Bone marrow (tissue), 2 donors: ENCODE measurements at regions not wholly inside any gene's neighbourhood (a gene's known extent, or its start where the extent isn't known, plus 50 kb on each side); places are given as distances from the start of the nearest gene placed in this dataset.

ENCODE experiments used
- DNase-seq, 2 donors: peaks; one replicate each; lab custom pipeline; 2025; lab: John Stamatoyannopoulos, UW

- DNase-seq: no peak
Measured at GRCh38 chr5:115072266-115073064, 97.2 kb downstream of the TRIM36 start.

DNA sequence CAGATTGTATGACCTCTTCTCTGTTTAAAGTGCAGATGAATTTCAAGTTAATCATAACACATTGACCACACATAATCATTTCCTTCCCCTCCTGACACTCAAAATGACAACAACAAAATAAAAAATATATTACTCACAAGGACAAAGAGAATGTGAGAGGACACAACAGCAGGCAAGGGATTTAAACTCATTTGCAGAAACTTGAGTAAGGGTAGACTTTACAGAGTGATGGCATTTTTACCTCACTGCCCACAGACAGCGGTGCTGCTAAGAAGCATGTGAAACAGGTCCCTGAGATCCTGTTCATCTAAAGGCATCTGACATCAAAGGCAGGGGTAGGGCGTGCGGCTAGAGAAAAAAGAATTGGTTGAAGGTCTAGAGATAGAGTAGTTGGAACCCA, 99.0 kb downstream of the TRIM36 start:
- DNase-seq: no peak

DNA sequence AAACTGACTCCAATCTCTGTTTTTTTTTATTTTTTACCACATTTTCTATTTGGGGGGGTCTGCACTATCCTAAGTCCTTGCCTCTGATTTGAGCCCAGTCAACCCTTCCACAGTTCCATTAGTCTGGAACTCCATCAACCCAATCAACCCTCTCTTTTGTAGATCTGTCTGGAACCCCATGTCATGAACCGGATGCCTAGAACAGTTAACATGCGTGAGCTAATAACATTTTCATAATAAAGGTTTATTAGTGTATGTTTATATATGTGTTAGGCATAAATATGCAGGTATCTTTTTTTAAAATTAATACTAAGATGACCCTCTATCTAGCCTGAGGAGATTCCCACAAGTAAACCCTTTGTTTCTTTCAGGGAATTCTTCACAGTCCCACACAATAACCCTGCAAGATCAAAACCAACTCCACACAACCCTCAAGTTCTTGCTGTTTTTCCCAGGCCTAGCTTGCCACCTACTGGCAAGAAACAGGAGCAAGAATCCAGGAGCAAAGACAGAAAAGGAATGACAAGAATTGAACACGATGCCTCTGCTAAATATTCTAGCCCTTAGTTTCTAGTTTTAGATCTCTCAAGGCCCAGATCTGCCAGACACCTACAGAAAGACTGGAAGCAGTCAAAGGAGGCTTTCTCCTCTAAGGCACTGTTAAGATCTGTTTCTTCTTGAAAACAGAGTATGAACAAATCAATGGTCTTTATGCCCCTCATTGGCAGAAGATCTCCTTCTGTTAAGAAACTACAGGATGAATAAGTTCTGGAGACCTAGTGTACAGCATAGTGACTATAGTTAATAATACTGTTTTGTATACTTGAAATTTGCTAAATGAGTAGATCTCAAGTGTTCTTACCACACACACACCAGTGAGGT, 100.4 kb downstream of the TRIM36 start:
- DNase-seq: no peak

- peak in 1 of 2 donors; percentile 9 for DNase-seq
Measured at GRCh38 chr5:115068239-115069086, 101.2 kb downstream of the TRIM36 start.

DNA sequence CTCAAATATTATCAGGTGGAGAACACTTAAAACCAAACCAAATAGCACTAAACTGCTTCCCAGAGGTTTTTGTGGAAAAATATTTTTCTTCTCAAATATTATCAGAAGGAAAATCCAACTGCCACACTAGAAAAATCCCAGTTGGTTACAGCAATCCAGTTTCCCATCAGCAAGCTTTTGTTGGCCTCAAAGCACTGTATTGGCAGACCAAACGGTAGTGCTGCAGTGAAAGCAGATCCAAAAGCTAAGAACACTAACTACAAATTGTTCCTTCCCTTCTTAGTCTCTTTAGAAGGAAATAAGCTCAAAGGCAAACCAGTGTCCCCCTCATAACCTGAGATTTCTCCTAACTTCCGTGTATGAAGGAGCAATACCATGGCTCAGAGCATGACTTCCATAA, 105.3 kb downstream of the TRIM36 start:
- DNase-seq: no peak

- DNase-seq: no peak
Measured at GRCh38 chr5:115054387-115054951, 115.2 kb downstream of the TRIM36 start.

GRCh38 chr5:115052948-115053347, 116.8 kb downstream of the TRIM36 start:
- no peak for DNase-seq

DNA sequence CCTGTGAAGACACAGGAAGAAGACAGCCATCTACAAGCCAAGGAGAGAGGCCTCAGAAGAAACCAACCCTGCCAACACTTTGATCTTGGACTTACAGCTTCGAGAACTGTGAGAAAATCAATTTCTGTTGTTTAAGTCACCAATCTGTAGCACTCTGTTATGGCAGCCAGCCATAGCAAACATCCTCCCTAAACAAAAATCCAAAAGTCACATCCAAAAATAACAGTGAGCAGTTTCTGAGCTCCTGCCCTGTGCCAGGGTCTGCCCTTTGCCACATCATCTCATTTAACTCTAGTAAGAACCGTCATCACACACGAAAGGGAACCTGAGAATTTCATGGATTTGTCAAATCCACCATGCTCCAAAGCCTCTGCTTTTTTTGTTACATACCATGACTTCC, 118.8 kb downstream of the TRIM36 start:
- DNase-seq: no peak

- no peak for DNase-seq
Measured at GRCh38 chr5:115033861-115034260, 135.8 kb downstream of the TRIM36 start.

DNA sequence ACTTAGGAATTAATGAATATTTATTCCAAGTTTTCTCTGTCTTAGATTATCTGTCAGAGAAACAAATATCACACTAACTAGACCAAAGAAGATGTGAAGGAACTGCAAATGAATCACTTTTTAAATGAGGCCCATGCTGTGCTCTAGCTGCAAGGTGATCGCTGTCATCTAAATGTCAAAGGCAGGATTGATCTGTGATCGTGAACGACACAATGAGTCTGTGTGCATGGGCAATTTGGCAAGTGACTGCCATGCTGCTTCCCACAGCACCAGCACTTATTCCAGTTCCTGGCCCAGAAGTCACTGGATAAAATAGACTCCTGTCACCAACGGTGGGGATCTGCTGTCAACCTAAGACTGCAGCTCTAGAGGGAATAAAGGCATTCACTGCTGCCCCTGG, 141.2 kb downstream of the TRIM36 start:
- DNase-seq: no peak

- no peak for DNase-seq
Measured at GRCh38 chr5:115024922-115025321, 144.8 kb downstream of the TRIM36 start.

DNA sequence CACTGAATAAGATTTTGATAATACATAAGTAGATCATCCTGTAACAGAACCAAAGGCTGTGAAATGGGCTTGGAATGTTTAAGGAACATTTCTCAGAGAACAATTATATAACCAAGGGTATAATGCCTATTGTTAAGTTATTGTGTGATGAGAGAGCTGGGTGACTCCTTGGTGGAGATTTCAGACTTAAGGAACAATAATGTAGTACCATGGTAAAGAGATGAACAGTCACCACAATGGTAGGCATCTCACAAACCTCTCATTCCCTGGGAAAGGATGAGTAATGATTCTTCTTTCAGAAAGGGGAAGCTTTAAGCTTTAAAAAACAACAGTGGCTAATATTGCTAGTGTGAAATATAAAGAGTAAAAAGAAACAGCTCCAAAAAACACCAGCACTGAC, 147.4 kb downstream of the TRIM36 start:
- no peak for DNase-seq

DNA sequence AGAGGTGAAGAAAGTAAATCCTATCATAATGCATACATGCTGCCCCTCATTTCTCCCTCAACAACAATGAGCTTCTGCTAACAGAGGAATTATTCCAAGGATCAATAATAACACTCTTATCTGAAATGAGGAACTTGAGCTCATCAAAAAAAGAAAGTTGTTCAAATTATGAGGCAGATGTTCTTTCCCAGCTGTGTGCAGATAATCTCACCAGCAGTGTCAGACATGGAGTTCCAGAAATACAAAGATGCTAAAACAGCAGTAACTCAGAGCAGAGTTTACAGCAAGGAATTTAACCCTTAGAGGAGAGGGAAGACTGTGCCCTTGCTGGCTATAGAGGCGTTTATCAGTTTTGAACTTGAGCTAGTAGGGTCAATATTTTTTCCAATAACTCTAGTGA, 153.1 kb downstream of the TRIM36 start:
- no peak for DNase-seq

DNA sequence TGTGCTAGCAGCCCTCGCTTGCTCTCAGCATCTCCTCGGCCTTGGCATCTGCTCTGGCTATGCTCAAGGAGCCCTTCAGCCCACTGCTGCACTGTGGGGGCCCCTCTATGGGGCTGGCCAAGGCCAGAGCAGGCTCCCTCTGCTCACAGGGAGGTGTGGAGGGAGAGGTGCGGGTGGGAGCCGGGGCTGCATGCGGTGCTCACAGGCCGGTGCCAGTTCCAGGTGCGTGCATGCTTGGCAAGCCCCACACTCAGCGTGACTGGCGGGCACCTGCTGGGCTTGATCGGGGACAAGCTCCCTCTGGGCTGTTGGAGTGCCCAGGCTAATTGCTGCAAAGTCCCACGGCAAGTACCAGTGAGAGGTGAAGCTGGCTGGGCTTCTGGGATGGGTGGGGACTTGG, 170.5 kb downstream of the TRIM36 start:
- no peak for DNase-seq

- DNase-seq: no peak
Measured at GRCh38 chr5:114989512-114989911, 180.2 kb downstream of the TRIM36 start.

GRCh38 chr5:114988096-114988495, 181.6 kb downstream of the TRIM36 start:
- no peak for DNase-seq

DNA sequence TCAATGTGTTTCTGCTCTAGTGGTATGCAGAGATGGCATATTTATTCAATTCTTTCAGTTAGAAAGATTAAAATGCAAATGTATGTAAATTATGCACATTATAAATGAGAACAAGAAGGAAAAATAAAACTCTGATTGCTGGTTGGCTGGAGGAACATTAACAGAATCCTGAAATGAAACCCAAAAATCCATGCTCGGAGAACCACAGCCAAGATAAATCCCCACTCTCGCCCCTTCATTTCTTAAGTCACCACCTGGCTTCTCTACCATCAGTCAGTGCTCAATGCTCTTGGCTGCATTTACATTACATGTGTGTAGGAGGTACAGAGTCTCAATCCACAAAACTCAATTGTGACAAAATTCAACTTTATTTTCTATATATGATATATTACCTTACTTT, 184.9 kb downstream of the TRIM36 start:
- DNase-seq: no peak

- DNase-seq: no peak
Measured at GRCh38 chr5:114981111-114981510, 188.6 kb downstream of the TRIM36 start.

DNA sequence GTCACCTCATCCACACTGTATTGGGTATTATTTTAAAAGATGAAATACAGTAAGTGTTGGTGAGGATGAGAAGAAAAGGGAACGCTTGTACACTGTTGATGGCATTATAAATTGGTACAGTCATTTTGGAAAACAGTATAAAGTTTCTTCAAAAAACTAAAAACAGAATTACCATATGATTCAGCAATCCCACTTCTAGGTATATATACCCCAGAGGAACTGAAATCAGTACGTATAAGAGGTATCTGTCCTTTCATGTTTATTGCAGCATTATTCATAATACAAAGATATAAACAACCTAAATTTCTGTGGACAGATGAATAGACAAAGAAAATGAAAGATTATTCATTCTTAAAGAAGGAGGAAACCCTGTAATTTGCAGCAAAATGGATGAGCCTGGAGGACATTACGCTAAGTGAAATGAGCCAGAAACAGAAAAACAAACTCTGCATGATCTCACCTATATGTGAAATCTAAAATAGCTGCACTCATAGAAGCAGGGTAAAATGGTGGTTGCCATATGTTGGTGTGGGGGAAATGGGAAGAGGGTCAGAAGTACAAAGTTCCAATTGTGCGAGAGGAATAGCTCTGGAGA, 191.6 kb downstream of the TRIM36 start:
- no peak for DNase-seq

DNA sequence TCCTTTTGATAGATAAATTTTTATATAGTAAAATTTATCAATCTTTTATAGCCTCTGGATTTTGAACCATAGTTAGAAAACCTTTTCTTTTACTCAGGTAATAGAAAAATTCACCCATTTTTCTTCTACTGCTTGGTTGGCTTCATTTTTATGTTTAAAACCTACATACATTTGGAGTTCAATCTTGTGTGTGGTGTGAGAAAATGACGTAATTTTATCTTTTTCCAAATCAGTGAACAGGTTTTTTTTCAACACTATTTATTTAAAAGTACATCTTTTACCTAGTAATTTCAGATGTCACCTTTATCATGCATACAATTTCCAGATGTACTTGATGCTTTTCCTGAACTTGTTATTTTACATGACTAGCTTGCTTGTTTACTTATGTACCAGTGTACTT, 200.2 kb downstream of the TRIM36 start:
- DNase-seq: no peak

GRCh38 chr5:114957384-114957783, 212.3 kb downstream of the TRIM36 start:
- DNase-seq: no peak

DNA sequence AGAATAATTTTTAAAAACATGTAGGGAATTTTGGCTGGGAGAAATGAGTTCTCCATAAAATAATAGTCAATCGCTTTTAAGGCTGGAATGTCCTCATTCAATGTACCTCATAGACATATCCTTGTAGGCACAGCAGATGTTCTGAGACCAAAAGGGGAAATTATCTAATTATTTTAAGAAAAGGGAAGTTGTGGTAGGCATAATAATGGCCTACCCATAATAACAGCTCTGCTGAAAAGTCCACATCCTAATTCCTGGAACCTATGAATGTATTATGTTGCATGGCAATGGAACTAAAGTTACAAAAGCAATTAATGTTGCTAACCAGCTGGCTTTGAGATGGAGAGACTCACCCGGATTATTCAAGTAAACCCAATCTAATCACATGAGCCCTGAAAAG, 216.1 kb downstream of the TRIM36 start:
- DNase-seq: no peak
